ENCODE measurements at regions not wholly inside any gene's neighbourhood (a gene's known extent, or its start where the extent isn't known, plus 50 kb on each side); places are given as distances from the start of the nearest gene placed in this dataset.

DNA sequence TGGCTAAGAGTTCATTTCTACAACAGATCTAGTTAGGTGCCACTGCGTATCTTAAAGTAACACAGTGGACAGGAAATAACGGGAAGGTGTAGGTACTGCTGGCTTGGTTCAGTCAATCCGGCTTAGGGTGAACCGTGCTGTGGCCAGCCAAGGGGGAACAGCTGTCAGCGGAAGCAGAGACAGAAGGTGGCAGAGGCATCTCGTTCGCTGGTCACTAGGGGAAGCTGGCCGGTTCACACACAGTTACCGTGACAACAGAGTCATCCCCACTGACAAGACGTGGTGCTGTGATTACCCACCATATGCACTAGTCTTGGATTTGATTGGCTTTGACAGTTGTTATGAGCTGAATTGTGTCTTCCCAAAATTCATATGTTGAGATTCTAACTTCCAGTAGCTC lies 58.8 kb upstream of the HDAC4 start:
- DNase-seq, result no peak

DNA sequence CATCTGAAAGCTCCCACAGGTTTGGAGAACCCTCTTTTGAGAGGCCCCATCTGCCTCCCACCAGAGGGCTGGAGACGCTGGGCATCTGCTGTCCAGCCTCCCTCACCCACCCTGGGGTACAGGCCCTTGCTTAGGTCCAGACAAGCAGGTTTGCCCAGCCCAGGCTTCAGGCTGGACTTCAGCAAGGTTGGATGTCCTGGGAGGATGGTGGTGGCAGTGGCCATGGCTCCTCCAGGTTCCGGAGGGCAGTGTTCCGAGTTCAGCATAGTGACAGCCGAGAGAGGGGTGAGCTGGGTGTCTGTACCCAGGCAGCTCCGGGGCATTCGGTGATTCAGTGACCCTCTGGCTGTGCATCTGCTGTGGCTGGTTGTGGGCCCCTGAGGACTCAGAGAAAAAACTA lies 58.2 kb upstream of the HDAC4 start:
- DNase-seq, result no peak

DNA sequence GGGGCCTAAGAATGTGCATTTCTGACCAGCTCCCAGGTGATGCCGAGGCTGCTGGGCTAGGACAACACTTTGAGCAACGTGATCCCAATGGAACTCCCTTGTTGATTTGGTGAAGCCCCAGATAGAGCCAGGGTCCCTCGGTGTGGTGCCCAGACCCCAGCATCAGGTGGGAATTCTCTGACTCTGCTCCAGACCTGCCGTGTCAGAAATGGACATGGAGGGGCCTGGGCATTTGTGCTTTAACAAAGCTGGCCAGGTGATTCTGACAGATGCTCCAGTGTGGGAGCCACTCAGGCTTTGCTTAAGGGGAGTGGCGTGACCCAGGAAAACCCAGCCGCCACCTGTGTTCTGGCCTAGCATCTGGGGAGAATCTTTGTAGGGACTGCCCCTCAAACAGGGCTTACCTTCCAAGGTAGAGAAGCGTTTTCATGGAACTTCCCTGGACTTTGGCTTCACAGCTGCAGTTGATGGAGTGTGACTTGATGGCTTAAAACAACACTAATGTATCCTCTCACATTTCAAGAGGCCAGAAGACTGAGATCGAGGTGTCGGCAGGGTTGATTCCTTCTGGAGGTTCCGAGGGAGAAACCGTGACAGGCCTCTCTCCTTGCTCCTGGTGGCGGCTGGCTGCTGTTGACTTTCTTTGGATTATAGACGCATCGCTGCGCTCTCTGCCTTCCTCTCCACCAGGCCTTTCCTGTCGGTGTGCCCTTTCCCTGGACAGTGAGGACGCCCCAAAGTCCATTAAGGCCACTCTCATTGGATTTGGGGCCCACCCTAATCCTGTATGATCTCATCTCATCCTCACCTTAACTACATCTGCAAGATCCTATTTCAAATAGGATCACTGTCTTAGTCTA lies 57.0 kb upstream of the HDAC4 start:
- DNase-seq, result no peak

DNA sequence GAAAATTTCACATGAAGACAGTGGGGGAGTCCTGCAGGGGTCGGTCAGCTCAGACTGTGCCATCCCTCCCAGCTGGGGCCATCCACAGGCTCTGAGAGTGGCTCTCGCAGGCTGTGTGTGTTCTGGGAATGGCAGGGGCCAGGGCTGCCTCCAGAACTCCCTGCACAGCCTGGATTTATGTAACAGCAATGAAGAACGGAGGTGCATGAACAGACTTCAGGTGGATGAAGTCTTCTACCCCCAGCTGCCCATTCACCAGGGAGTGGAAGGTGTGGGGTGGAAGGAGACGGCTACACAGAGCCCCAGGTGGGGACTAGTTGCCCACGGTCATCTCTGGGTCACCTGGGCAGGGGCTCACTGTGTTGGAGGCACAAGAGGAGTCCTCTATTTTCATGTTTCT lies 56.1 kb upstream of the HDAC4 start:
- no peak for DNase-seq

DNA sequence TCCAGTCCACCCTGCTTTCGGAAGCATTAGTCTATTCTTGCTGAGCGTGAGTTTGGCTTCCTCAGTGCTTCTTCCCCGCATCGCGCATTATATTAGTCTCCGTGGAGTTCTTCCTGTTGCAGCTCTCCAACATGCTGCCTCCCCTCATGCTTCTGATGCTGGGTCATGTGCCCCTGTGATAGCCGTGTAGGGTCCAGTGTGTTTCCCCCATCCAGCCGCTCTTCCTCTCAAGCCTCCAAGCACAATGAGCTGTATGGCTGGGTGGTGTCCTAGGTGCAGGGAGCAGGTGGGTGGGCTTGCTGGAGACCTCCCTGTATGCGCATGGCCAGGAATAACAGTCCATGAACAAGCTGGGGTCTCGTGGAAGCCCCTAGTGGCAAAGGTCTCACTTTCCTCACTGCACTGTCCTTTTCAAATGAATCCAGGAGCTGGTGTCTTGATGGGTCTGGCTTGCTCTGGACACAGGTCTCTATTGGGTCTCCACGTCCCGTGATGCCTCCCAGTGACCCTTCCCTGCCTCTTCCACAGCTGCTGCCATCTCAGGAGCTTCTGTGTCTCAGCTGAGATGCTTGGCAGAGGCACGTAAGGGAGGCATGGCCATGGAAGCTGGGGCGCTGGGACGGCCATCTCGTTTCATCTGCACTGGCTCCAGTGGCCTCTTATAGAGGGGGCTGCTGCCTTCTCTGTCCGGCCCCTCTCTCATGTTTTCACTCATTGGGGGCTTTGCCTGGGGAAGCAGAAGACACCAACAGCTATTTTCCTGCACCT lies 54.8 kb upstream of the HDAC4 start:
- DNase-seq, result no peak

DNA sequence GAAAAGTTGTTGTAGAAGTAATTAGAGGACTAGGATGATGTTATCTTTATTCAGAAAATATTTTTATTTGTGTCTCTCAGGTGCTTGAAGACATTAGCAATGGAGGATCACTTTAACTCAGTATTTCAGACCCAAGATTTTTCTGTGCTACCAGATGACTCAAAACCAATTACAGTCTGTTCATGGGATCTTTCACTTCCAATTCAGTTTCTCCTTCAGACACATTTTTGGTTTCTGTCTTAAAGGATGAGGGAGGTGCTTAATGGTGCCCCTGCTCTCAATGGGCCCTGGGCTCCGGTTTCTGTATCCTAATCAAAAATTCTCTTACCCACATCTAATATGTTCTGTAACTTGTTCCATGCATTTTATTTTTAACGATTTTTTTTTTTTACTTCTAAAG lies 53.7 kb upstream of the HDAC4 start:
- no peak for DNase-seq
